Activated CD4-positive, alpha-beta T cell treated with anti-CD3 and anti-CD28 coated beads, Interleukin-10, Interleukin-2, amounts not matched to agents 100 ng/mL and 50 ng/mL, durations not matched to agents 16 hours and 8 hours (primary cell): ENCODE measurements at regions not wholly inside any gene's neighbourhood (a gene's known extent, or its start where the extent isn't known, plus 50 kb on each side); places are given as distances from the start of the nearest gene placed in this dataset.

Source experiments
- DNase-seq: peaks from one replicate; pipeline ENCODE4 v3.0.0-alpha.2; 2020

GRCh38 chr7:1380821-1381580, 78.3 kb downstream of the MICALL2 start:
- no peak for DNase-seq

DNA sequence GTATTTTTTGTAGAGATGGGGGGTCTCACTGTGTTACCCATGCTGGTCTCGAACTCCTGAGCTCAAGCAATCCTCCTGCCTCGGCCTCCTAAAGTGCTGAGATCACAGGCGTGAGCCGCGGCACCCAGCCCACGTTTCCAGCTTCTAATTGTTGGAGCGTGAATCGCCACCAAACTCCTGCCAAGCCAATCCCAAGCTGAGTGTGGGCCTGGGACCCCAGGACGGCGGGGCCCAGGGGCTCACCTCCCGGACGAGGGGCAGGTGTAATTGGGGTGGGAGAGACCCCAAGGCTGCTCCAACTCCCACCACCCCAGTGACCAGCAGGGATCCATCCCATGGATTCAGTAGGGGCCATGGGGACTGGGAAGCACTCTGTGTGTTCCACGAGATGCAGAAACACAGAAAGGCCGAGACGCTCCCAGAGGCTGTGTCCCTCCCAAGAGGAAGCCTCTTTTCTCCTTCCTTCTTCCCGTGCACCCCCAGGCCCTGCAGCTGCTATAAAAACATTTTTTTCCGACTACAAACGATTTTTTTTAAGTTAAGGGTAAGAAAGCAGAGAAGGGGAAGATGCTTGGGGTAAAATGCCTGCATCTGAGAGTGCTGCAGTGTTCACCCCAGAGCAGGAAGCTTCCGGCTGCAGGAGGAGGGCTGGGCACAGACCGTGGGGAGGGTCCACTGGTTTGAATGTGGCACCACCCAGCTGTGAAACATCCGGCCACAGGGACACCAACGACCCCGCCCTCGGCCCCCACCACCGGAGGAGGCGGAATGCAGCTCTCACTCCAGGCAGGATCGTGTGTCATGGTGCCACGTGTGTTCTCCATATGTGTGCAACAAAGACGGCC, 76.5 kb downstream of the MICALL2 start:
- no peak for DNase-seq

- DNase-seq: no peak
These were observed 75.7 kb downstream of the MICALL2 start for GRCh38 chr7:1383398-1384112.

- DNase-seq: no peak
These were observed 75.2 kb downstream of the MICALL2 start for GRCh38 chr7:1384113-1384415.
